B cell (primary cell): ENCODE measurements at regions not wholly inside any gene's neighbourhood (a gene's known extent, or its start where the extent isn't known, plus 50 kb on each side); places are given as distances from the start of the nearest gene placed in this dataset.

Experiments
- CTCF ChIP-seq: fragments of 200-600 bp; IDR thresholded peaks from one replicate; pipeline ENCODE4 v1.8.0; 2022; ENCODE audit warnings: antibody characterized with exemption, mild to moderate bottlenecking
- EZH2 ChIP-seq: IDR thresholded peaks from 2 replicates; pipeline ENCODE4 v1.6.1; 2012; ENCODE audit warnings: borderline replicate concordance, low read depth, mild to moderate bottlenecking, moderate library complexity, low read length; ENCODE audit not compliant: insufficient read depth, poor library complexity, severe bottlenecking

- TF ChIP-seq CTCF (no peak), EZH2 (no peak)
Observed at GRCh38 chr20:61138566-61138965, 113.5 kb upstream of the CDH4 start.
